ENCODE measurements at regions not wholly inside any gene's neighbourhood (a gene's known extent, or its start where the extent isn't known, plus 50 kb on each side); places are given as distances from the start of the nearest gene placed in this dataset.

DNA sequence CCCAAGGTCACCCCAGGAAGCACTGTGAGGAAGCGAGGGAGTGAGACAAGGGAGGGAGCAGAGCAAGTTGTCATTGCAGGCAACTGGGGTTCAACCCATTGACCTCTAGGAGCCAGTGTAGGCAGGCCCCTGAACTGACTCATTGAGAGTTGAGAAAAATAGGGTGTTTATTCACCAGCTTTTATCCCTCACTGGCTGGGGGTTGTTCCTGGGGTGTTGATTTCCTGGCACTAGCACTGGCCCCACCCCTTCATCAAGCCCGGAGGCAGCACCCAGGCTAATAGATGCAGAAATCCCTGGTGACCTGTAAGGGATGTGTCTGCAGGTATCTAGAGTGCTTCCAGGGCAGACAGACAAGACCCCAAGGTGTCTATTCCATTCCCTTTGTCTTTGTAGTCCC lies 183.9 kb downstream of the ARRDC4 start:
- TF ChIP-seq FOXP2 (optimal IDR thresholded peaks at IDR 0.05; ENCODE audit: borderline replicate concordance, extremely low read depth, extremely low read length, insufficient read depth) = no peak
- no peak for TF ChIP-seq SIN3A (IDR thresholded peaks at IDR 0.05; ENCODE audit: borderline replicate concordance, insufficient read depth, low read length)
- TF ChIP-seq TAF1 (IDR thresholded peaks at IDR 0.05; ENCODE audit: borderline replicate concordance, insufficient read depth, low read length) = no peak
- TF ChIP-seq, protein P1, sequence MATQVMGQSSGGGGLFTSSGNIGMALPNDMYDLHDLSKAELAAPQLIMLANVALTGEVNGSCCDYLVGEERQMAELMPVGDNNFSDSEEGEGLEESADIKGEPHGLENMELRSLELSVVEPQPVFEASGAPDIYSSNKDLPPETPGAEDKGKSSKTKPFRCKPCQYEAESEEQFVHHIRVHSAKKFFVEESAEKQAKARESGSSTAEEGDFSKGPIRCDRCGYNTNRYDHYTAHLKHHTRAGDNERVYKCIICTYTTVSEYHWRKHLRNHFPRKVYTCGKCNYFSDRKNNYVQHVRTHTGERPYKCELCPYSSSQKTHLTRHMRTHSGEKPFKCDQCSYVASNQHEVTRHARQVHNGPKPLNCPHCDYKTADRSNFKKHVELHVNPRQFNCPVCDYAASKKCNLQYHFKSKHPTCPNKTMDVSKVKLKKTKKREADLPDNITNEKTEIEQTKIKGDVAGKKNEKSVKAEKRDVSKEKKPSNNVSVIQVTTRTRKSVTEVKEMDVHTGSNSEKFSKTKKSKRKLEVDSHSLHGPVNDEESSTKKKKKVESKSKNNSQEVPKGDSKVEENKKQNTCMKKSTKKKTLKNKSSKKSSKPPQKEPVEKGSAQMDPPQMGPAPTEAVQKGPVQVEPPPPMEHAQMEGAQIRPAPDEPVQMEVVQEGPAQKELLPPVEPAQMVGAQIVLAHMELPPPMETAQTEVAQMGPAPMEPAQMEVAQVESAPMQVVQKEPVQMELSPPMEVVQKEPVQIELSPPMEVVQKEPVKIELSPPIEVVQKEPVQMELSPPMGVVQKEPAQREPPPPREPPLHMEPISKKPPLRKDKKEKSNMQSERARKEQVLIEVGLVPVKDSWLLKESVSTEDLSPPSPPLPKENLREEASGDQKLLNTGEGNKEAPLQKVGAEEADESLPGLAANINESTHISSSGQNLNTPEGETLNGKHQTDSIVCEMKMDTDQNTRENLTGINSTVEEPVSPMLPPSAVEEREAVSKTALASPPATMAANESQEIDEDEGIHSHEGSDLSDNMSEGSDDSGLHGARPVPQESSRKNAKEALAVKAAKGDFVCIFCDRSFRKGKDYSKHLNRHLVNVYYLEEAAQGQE (IDR thresholded peaks at IDR 0.05; ENCODE audit: insufficient read depth in 1 of 2, low read depth in 2 of 2, low read length in 2 of 2) = no peak
- no peak for TF ChIP-seq POLR2AphosphoS5 (IDR thresholded peaks at IDR 0.05; ENCODE audit: low read depth, low read length)

DNA sequence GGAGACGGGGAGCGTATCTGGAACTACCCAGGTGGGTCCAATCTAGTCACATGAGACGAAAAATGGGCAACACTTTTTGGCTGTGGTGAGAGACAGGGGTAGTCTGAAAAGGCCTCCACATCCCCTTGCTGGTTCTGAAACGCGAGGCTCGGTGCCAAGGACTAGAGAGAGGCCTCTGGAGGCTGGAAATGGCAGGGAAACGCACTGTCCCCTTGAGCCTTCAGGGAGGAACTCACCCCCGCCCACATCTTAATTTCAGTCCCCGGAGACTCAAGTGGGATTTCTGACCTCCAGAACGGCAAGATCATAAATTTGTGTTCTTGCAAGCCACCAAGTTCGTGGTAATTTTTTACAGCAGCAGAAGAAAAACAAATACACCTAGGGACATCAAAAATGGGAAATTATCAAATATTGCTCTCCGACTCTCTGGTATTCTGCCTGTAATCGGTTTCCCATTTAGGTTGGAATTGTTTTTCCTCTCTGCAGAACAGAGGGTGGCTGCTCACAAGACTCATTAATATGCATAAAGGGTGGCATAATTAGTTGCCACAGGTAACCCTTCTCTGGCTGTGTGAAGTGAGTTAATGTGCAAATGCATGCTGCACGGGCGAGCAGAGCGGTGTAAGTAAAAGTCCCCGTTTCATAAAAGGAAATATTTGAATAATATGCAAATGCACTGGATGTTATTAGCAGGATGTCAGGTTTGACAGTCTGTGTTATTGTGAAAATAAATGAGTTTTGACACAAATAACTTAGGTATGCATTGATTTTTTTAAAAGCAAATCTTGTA lies 185.7 kb downstream of the ARRDC4 start:
- TF ChIP-seq FOXP2 (optimal IDR thresholded peaks at IDR 0.05; ENCODE audit: borderline replicate concordance, extremely low read depth, extremely low read length, insufficient read depth) = no peak
- no peak for TF ChIP-seq SIN3A (IDR thresholded peaks at IDR 0.05; ENCODE audit: borderline replicate concordance, insufficient read depth, low read length)
- TF ChIP-seq TAF1 (IDR thresholded peaks at IDR 0.05; ENCODE audit: borderline replicate concordance, insufficient read depth, low read length) = no peak
- TF ChIP-seq, protein P1 (IDR thresholded peaks at IDR 0.05; ENCODE audit: insufficient read depth in 1 of 2, low read depth in 2 of 2, low read length in 2 of 2) = no peak
- no peak for TF ChIP-seq POLR2AphosphoS5 (IDR thresholded peaks at IDR 0.05; ENCODE audit: low read depth, low read length)

DNA sequence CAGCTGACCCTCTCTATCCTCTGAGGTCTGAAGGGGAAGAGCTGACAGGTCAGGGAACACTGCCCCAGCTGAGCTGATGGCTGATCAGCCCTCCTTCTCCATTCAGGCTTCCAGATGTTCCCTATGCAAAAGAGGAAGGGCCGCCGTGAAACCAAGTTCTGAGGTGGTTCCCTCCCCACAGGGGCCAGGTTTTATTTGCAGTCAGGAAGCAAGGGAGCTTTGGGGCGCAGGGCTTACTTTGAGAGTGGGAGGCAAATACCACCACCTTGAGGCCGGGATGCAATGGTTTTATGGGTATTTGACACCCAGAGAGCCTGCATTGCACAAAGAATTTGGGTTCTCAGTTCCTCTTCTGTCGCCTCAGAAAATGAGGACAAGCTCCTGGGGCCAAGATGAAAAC lies 186.9 kb downstream of the ARRDC4 start:
- TF ChIP-seq, protein P1 (IDR thresholded peaks at IDR 0.05; ENCODE audit: insufficient read depth in 1 of 2, low read depth in 2 of 2, low read length in 2 of 2) = no peak
- TF ChIP-seq POLR2AphosphoS5 (IDR thresholded peaks at IDR 0.05; ENCODE audit: low read depth, low read length) (no peak), TAF1 (IDR thresholded peaks at IDR 0.05; ENCODE audit: borderline replicate concordance, insufficient read depth, low read length) (no peak), SIN3A (IDR thresholded peaks at IDR 0.05; ENCODE audit: borderline replicate concordance, insufficient read depth, low read length) (no peak)

DNA sequence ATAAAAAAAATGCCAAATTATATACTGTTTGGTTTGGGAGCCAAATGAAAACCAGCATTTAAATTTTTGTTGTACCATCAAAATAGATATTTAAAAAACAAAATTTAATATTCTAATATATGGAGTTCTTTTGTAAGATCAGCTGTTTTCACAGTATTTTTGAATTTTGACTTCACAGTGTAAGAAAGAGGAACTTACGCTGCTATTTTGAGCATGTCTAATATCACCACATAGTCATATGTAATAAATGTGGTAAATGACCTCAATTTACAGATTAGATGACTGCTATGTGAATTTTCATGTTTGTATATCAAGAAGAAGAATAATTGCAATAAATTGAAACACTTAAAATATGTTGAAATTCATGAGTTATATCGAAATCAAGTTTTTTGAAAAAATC lies 189.6 kb downstream of the ARRDC4 start:
- TF ChIP-seq, protein P1 (IDR thresholded peaks at IDR 0.05; ENCODE audit: insufficient read depth in 1 of 2, low read depth in 2 of 2, low read length in 2 of 2) = no peak

DNA sequence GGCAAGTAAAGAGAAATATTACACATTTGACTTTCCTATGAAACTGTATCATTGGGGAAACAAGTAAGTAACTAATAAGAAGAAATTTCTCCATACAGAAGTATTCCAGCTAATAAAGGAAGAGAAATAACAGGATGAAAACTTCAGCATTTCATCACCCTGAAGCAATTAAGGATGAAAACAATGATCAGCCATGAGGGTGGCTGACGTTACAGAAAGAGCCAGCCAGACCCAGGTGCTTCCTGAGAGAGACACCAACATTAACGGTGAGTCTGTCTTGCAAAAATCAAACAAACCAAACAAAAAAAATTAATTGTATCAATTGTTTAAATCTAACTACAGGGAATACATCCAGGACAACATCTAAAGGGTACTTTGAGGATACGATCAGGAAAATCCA lies 190.0 kb downstream of the ARRDC4 start:
- TF ChIP-seq POLR2AphosphoS5 (IDR thresholded peaks at IDR 0.05; ENCODE audit: low read depth, low read length) (no peak), TAF1 (IDR thresholded peaks at IDR 0.05; ENCODE audit: borderline replicate concordance, insufficient read depth, low read length) (no peak), SIN3A (IDR thresholded peaks at IDR 0.05; ENCODE audit: borderline replicate concordance, insufficient read depth, low read length) (no peak)
- TF ChIP-seq, protein P1 (IDR thresholded peaks at IDR 0.05; ENCODE audit: insufficient read depth in 1 of 2, low read depth in 2 of 2, low read length in 2 of 2) = no peak

Measured in PFSK-1 (cell line).